Karpas-422 (cell line): ENCODE measurements at regions not wholly inside any gene's neighbourhood (a gene's known extent, or its start where the extent isn't known, plus 50 kb on each side); places are given as distances from the start of the nearest gene placed in this dataset.

Experiments
- DNase-seq: peaks from one replicate; pipeline ENCODE4 v3.0.0-alpha.2; 2015
- H2AFZ ChIP-seq: fragments of 200-600 bp; sonication (generic); 2 replicates; pipeline ENCODE4 v1.6.1; 2014; ENCODE audit warnings: antibody characterized with exemption, low read length, mixed read lengths
- H3K27ac ChIP-seq: fragments of 200-600 bp; sonication (generic); 2 replicates; pipeline ENCODE4 v1.5.1; 2014; ENCODE audit warnings: mild to moderate bottlenecking, low read length, moderate library complexity
- H3K27me3 ChIP-seq: fragments of 200-600 bp; sonication (generic); 2 replicates; pipeline ENCODE4 v1.6.1; 2014; ENCODE audit warnings: low read length, mixed read lengths
- H3K36me3 ChIP-seq: fragments of 200-600 bp; sonication (generic); 2 replicates; pipeline ENCODE4 v1.6.1; 2014; ENCODE audit warnings: low read length, mixed read lengths; ENCODE audit not compliant: insufficient read depth
- H3K4me1 ChIP-seq: fragments of 200-600 bp; sonication (generic); 2 replicates; pipeline ENCODE4 v1.6.1; 2014; ENCODE audit warnings: mild to moderate bottlenecking, low read length, mixed read lengths
- H3K4me2 ChIP-seq: fragments of 200-600 bp; sonication (generic); 2 replicates; pipeline ENCODE4 v1.6.1; 2014; ENCODE audit warnings: low read length, low read depth, mild to moderate bottlenecking; ENCODE audit not compliant: poor library complexity, severe bottlenecking
- H3K4me3 ChIP-seq: fragments of 200-600 bp; sonication (generic); 2 replicates; pipeline ENCODE4 v1.5.1; 2014; ENCODE audit warnings: mild to moderate bottlenecking, antibody characterized with exemption, low read length, mixed read lengths
- H3K79me2 ChIP-seq: fragments of 200-600 bp; sonication (generic); 2 replicates; pipeline ENCODE4 v1.6.1; 2014; ENCODE audit warnings: mild to moderate bottlenecking, low read length, mixed read lengths
- H3K9ac ChIP-seq: fragments of 200-600 bp; sonication (generic); 2 replicates; pipeline ENCODE4 v1.6.0; 2014; ENCODE audit warnings: low read length
- H3K9me2 ChIP-seq: fragments of 200-600 bp; sonication (generic), shearing (Covaris generic); replicated peaks from 2 replicates; pipeline ENCODE4 v1.6.0; 2014; ENCODE audit warnings: mild to moderate bottlenecking, low read length, moderate library complexity; ENCODE audit not compliant: insufficient read depth
- H3K9me3 ChIP-seq: fragments of 300-700, 200-600 bp; sonication (generic); 2 replicates; pipeline ENCODE4 v1.6.1; 2014; ENCODE audit warnings: low read length, mixed read lengths
- H4K20me1 ChIP-seq: fragments of 200-600 bp; sonication (generic); 2 replicates; pipeline ENCODE4 v1.6.1; 2014; ENCODE audit warnings: mild to moderate bottlenecking, antibody characterized with exemption, low read length, low read depth; ENCODE audit not compliant: insufficient read depth

DNA sequence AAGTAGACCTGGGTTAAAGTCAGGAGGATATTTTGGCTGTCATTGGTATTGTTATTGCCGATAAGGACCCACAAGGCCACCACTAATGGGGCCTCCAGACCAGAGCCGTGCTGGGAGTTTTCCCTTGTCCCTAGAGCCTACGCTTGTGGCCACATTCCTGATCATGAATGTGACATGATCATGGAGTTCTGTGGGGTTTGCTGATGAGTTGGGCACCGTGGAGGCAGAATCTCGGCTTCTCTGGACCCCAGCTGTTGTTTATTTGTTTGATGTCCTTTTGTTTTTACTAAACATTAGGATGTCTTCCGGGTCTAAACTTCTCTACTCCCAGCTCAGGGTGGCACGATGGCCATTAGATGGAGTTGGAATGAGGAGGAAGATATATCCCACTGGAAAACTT, 74.9 kb upstream of the TMPRSS2 start:
- no peaks in the 10 kb centered on the region for H3K4me1 ChIP-seq
- H3K27ac ChIP-seq: no peak overlapping the region
- H3K9me2 ChIP-seq: no peaks in the 10 kb centered on the region
- no peaks in the 10 kb centered on the region for H3K36me3 ChIP-seq
- no peaks in the 10 kb centered on the region for H3K79me2 ChIP-seq
- no peak for DNase-seq
- H3K9me3 ChIP-seq: peaks cover 7% of the 10 kb centered on the region; the same call in 1 of the 2 replicates
- H3K4me2 ChIP-seq: no peak overlapping the region
- no peak overlapping the region for H3K9ac ChIP-seq
- no peak overlapping the region for H2AFZ ChIP-seq
- H3K4me3 ChIP-seq: no peak overlapping the region
- no peaks in the 10 kb centered on the region for H3K27me3 ChIP-seq
- H4K20me1 ChIP-seq: no peaks in the 10 kb centered on the region

DNA sequence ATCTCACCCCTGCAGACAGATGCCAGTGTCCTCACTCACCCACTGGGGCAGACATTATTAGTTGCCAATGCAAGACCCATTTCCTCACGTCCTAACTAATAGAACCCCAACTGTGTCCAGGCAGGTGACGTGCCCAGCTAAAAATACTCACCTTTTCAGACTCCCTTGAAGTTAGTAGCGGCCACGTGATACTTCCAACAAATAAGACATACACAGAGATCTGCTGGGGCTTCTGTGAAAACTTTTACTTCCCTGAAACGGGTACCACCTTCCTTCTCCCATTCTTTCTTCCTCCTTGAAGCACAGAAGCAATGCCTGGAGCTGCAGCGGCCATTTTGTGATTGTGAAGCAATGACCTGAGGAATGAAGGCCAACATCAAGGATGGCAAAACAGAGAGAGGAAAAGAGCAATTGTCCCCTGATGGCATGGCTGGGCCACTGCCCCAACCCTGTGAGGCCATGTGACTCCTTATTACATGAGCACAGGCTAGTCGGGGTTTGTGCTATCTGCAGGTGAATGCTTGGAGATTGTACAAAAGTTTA, 74.4 kb upstream of the TMPRSS2 start:
- Histone ChIP-seq H3K9me2 (no peaks in the 10 kb centered on the region), H3K36me3 (no peaks in the 10 kb centered on the region), H3K9ac (no peak overlapping the region), H3K27me3 (no peaks in the 10 kb centered on the region), H3K9me3 (peaks cover 7% of the 10 kb centered on the region; the same call in 1 of the 2 replicates), H3K4me1 (no peaks in the 10 kb centered on the region), H2AFZ (no peak overlapping the region), H3K4me3 (no peak overlapping the region), H3K79me2 (no peaks in the 10 kb centered on the region), H3K4me2 (no peak overlapping the region), H4K20me1 (no peaks in the 10 kb centered on the region), H3K27ac (no peak overlapping the region)
- DNase-seq: no peak

DNA sequence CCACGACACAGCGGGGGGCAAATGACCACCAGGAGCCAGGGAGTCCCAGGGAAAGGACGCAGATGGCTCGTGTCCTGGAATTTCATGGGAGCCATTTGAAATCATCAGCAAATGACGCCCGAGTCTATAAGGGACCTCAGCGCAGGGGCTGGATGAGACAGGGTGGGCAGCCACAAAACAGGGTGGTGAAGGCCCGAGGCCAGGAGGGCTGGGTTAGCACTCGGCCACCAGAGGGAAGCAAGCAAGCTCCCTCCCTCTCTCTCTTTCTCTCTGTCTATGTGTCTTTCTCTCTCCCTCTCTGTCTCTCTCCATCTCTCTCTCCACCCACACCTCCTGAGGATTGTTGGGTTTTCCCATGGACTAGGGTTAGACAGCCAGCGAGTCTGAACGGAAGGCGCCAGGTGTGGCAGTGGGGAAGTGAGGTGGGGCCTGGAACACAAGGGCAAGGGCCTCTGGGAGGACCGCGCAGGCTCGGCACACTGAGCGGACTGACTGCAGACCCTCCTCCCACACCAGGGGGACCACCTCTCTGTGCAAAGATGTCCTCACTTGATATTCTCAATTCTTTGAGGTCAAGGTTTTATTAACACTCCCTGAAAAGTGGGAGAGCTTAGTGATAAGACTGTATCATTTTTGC, 73.8 kb upstream of the TMPRSS2 start:
- no peak overlapping the region for H3K4me3 ChIP-seq
- no peak overlapping the region for H3K27ac ChIP-seq
- no peak for DNase-seq
- H3K9me3 ChIP-seq: peaks cover 7% of the 10 kb centered on the region; the same call in 1 of the 2 replicates
- H3K4me1 ChIP-seq: no peaks in the 10 kb centered on the region
- no peak overlapping the region for H3K9ac ChIP-seq
- no peaks in the 10 kb centered on the region for H4K20me1 ChIP-seq
- no peaks in the 10 kb centered on the region for H3K9me2 ChIP-seq
- no peak overlapping the region for H3K4me2 ChIP-seq
- H3K36me3 ChIP-seq: no peaks in the 10 kb centered on the region
- no peaks in the 10 kb centered on the region for H3K27me3 ChIP-seq
- H3K79me2 ChIP-seq: no peaks in the 10 kb centered on the region
- no peak overlapping the region for H2AFZ ChIP-seq

DNA sequence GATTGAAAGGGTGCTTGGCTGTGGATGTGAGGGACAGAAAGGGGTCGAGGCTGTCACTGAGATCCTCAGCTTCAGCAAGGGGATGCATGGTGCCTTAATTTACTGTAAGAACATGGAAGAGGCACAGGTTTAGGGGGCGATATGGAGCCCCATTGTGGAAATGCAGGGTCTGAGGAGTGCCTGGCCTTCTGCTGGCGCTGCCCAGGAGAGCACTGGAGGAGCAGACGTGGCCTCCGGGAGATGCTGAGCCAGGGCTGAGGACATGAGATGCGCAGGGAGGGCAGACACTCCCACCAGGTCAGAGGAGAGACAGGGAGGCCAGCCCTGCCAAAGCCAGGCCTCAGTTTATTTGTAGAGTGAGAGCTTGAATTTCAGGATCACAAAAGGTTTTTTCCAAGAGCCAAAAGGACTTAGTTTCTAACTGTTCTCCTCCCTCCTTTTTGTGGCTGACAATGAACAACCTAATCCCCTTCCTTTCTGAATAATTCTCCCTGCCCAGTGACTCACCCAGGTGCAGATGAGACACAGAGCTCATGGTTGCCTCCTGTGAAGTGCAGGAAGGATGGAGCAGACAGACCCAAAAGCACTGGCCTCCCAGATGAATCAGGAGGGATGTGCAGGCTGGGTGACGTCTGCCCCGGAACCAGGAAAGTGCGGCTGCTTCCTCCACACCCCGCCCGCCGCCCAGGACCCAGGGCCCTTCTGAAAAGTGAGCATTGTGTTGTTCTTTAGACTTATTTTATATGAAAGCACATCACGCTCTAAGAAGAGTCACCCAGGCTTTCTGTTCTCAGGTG, 73.0 kb upstream of the TMPRSS2 start:
- Histone ChIP-seq H3K27ac (no peak overlapping the region), H4K20me1 (no peaks in the 10 kb centered on the region), H2AFZ (no peak overlapping the region), H3K36me3 (no peaks in the 10 kb centered on the region), H3K79me2 (no peaks in the 10 kb centered on the region), H3K4me2 (no peak overlapping the region), H3K9me3 (peaks cover 9% of the 10 kb centered on the region; the same call in 1 of the 2 replicates), H3K4me3 (no peak overlapping the region), H3K9me2 (no peaks in the 10 kb centered on the region), H3K27me3 (no peaks in the 10 kb centered on the region), H3K9ac (no peak overlapping the region), H3K4me1 (no peaks in the 10 kb centered on the region)
- no peak for DNase-seq

DNA sequence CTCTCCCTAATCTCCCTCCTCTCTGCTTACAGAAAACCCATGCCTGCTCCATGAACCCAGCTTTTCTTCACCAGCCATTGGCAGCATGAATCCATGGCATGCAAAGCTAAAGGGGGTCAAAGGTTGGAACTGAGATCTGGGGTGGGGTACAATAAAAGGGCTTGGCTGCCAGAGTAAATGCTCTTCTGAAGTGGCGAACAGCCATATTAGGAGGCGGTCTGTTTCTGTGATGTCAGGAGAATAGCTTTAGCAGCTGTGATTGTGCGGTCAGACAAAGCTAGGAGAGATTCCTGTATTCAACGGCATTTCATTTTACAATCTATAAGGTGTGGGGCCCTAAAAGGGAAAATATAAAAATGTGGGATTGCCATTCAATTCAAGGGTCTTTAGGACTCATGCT, 71.7 kb upstream of the TMPRSS2 start:
- H3K9ac ChIP-seq: no peak overlapping the region

DNA sequence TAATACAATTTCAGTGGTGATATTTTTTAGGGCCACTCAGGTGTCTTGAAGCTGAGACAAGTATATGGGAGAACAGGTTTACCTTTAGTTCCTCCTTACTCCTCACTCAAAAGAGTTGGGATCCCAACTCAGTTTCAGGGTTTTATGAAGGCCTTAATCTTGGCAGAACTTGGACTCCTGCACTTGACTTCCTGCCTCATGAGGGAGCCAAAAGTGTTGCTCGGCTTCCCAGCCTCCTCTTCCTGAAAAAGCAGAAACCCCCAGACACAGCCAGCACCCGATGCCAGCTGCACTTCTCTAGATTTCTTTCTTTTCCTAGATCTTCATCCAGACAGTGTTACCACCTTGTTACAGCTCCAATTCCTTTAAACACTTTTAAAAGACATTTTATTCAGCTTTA, 70.8 kb upstream of the TMPRSS2 start:
- Histone ChIP-seq H3K4me2 (no peak overlapping the region), H3K9ac (no peak overlapping the region), H3K27me3 (0 out of 2 replicates have a peak, but pooled peaks cover 3% of the 10 kb centered on the region), H3K4me3 (no peak overlapping the region), H3K4me1 (no peaks in the 10 kb centered on the region), H3K9me3 (peaks cover 12% of the 10 kb centered on the region), H2AFZ (no peak overlapping the region), H3K36me3 (no peaks in the 10 kb centered on the region), H4K20me1 (no peaks in the 10 kb centered on the region), H3K9me2 (no peaks in the 10 kb centered on the region), H3K27ac (no peak overlapping the region), H3K79me2 (no peaks in the 10 kb centered on the region)
- DNase-seq: no peak

More for the DNA sequence above, 71.7 kb upstream of the TMPRSS2 start:
- Histone ChIP-seq H4K20me1 (no peaks in the 10 kb centered on the region), H3K4me2 (no peak overlapping the region), H3K27me3 (no peaks in the 10 kb centered on the region), H3K9me2 (no peaks in the 10 kb centered on the region), H3K9me3 (peaks cover 9% of the 10 kb centered on the region), H3K4me1 (no peaks in the 10 kb centered on the region), H3K79me2 (no peaks in the 10 kb centered on the region), H3K27ac (no peak overlapping the region), H3K4me3 (no peak overlapping the region), H3K36me3 (no peaks in the 10 kb centered on the region), H2AFZ (no peak overlapping the region)
- no peak for DNase-seq

DNA sequence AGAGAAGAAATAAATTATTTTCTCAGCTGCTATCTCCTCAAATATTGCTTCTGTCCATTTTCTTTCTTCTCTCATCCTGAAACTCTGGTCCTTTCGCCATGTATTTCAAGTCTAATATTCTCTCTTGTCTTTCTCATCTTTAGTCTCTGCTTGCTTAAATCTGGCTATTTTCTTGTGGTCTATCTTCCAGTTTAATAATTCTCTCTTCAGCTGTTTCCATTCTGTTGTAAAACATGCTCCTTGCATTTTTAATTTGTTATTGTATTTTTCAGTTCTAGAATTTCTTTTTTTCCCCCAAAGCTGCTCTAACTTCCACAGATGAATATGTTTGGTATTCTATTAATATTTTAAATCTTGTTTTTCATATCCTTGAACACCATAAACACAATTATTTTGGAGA, 70.1 kb upstream of the TMPRSS2 start:
- Histone ChIP-seq H3K4me2 (no peak overlapping the region), H3K9me3 (peaks cover 12% of the 10 kb centered on the region), H3K9ac (no peak overlapping the region), H2AFZ (no peak overlapping the region), H3K79me2 (no peaks in the 10 kb centered on the region), H3K4me1 (no peaks in the 10 kb centered on the region), H4K20me1 (no peaks in the 10 kb centered on the region), H3K27me3 (0 out of 2 replicates have a peak, but pooled peaks cover 3% of the 10 kb centered on the region), H3K27ac (no peak overlapping the region), H3K36me3 (no peaks in the 10 kb centered on the region), H3K4me3 (no peak overlapping the region), H3K9me2 (no peaks in the 10 kb centered on the region)
- DNase-seq: no peak

DNA sequence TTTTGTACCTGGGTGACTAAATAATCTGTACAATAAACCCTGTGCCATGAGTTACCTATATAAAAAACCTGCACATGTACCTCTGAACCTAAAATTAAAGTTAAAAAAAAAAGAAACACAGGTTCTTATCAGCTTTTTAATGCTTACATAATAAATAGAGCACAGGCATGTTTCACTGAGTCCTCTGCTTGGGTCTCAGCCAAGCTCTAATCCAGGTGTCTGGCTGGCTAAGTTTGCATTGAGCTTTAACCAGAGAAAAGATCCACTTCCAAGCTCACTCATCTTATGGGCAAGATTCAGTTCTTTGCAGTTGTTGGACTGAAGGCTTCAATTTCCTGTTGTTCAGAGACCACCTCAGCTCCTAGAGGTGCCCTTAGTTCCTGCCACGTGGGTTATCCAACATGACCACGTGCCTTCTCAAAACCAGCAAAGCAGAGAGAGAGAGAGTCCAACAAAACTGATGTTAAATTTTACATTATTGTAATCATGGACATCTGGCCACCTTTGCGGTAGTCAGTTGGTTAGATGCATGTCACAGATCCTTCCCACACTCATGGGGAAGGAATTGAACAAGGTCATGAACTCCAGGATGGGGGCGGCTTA, 68.2 kb upstream of the TMPRSS2 start:
- DNase-seq: no peak
- Histone ChIP-seq H3K4me2 (no peak overlapping the region), H3K27me3 (0 out of 2 replicates have a peak, but pooled peaks cover 3% of the 10 kb centered on the region), H3K4me1 (no peaks in the 10 kb centered on the region), H4K20me1 (no peaks in the 10 kb centered on the region), H3K27ac (no peak overlapping the region), H2AFZ (no peak overlapping the region), H3K4me3 (no peak overlapping the region), H3K9me3 (peaks cover 12% of the 10 kb centered on the region), H3K36me3 (no peaks in the 10 kb centered on the region), H3K9ac (no peak overlapping the region), H3K9me2 (no peaks in the 10 kb centered on the region), H3K79me2 (no peaks in the 10 kb centered on the region)
